ENCODE measurements at regions not wholly inside any gene's neighbourhood (a gene's known extent, or its start where the extent isn't known, plus 50 kb on each side); places are given as distances from the start of the nearest gene placed in this dataset.

GRCh38 chr7:68965351-68965750, 632.9 kb upstream of the AUTS2 start:
- Histone ChIP-seq H3K36me3 (ENCODE audit: insufficient read depth) (no peaks in the 10 kb centered on the region; the same call in 1 of the 2 replicates), H3K4me3 (no peak overlapping the region), H3K27ac (ENCODE audit: low read depth) (no peak overlapping the region), H4K20me1 (replicated peaks; ENCODE audit: insufficient read depth) (no peaks in the 10 kb centered on the region), H3K4me2 (no peak overlapping the region), H2AFZ (no peak overlapping the region), H3K4me1 (ENCODE audit: insufficient read depth) (no peaks in the 10 kb centered on the region), H3K79me2 (replicated peaks; ENCODE audit: insufficient read depth) (no peaks in the 10 kb centered on the region), H3K9me2 (ENCODE audit: insufficient read depth) (0 out of 2 replicates have a peak, but pooled peaks cover 3% of the 10 kb centered on the region), H3F3A (replicated peaks; ENCODE audit: low read depth) (no peaks in the 10 kb centered on the region), H3K27me3 (ENCODE audit: insufficient read depth) (no peaks in the 10 kb centered on the region)
- H3K27ac Mint-ChIP-seq: no peak overlapping the region
- H3K4me3 Mint-ChIP-seq: no peak overlapping the region
- H3K9me3 Mint-ChIP-seq: peaks cover 92% of the 10 kb centered on the region
- TF ChIP-seq, protein P1, sequence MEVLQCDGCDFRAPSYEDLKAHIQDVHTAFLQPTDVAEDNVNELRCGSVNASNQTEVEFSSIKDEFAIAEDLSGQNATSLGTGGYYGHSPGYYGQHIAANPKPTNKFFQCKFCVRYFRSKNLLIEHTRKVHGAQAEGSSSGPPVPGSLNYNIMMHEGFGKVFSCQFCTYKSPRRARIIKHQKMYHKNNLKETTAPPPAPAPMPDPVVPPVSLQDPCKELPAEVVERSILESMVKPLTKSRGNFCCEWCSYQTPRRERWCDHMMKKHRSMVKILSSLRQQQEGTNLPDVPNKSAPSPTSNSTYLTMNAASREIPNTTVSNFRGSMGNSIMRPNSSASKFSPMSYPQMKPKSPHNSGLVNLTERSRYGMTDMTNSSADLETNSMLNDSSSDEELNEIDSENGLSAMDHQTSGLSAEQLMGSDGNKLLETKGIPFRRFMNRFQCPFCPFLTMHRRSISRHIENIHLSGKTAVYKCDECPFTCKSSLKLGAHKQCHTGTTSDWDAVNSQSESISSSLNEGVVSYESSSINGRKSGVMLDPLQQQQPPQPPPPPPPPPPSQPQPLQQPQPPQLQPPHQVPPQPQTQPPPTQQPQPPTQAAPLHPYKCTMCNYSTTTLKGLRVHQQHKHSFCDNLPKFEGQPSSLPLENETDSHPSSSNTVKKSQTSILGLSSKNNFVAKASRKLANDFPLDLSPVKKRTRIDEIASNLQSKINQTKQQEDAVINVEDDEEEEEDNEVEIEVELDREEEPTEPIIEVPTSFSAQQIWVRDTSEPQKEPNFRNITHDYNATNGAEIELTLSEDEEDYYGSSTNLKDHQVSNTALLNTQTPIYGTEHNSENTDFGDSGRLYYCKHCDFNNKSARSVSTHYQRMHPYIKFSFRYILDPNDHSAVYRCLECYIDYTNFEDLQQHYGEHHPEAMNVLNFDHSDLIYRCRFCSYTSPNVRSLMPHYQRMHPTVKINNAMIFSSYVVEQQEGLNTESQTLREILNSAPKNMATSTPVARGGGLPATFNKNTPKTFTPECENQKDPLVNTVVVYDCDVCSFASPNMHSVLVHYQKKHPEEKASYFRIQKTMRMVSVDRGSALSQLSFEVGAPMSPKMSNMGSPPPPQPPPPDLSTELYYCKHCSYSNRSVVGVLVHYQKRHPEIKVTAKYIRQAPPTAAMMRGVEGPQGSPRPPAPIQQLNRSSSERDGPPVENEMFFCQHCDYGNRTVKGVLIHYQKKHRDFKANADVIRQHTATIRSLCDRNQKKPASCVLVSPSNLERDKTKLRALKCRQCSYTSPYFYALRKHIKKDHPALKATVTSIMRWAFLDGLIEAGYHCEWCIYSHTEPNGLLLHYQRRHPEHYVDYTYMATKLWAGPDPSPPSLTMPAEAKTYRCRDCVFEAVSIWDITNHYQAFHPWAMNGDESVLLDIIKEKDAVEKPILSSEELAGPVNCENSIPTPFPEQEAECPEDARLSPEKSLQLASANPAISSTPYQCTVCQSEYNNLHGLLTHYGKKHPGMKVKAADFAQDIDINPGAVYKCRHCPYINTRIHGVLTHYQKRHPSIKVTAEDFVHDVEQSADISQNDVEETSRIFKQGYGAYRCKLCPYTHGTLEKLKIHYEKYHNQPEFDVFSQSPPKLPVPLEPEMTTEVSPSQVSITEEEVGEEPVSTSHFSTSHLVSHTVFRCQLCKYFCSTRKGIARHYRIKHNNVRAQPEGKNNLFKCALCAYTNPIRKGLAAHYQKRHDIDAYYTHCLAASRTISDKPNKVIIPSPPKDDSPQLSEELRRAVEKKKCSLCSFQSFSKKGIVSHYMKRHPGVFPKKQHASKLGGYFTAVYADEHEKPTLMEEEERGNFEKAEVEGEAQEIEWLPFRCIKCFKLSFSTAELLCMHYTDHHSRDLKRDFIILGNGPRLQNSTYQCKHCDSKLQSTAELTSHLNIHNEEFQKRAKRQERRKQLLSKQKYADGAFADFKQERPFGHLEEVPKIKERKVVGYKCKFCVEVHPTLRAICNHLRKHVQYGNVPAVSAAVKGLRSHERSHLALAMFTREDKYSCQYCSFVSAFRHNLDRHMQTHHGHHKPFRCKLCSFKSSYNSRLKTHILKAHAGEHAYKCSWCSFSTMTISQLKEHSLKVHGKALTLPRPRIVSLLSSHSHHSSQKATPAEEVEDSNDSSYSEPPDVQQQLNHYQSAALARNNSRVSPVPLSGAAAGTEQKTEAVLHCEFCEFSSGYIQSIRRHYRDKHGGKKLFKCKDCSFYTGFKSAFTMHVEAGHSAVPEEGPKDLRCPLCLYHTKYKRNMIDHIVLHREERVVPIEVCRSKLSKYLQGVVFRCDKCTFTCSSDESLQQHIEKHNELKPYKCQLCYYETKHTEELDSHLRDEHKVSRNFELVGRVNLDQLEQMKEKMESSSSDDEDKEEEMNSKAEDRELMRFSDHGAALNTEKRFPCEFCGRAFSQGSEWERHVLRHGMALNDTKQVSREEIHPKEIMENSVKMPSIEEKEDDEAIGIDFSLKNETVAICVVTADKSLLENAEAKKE (CRISPR knock-in tag; IDR thresholded peaks at IDR 0.05): no peak
- TF ChIP-seq EZH2 (IDR thresholded peaks at IDR 0.05; ENCODE audit: low read depth, unreplicated experiment) (no peak), POLR2AphosphoS5 (IDR thresholded peaks at IDR 0.05; ENCODE audit: low read depth) (no peak), NANOG (IDR thresholded peaks at IDR 0.05; ENCODE audit: borderline replicate concordance) (no peak), ZNF331 (CRISPR knock-in tag; IDR thresholded peaks at IDR 0.05; ENCODE audit: low read depth) (no peak), EZH2phosphoT487 (IDR thresholded peaks at IDR 0.05; ENCODE audit: unreplicated experiment) (no peak), ZNF114 (CRISPR knock-in tag; IDR thresholded peaks at IDR 0.05) (no peak), CTCF (conservative IDR thresholded peaks at IDR 0.05; ENCODE audit: low read depth in 2 of 2) (no peak), CREB1 (CRISPR knock-in tag; IDR thresholded peaks at IDR 0.05; ENCODE audit: low read depth) (no peak), JUNB (IDR thresholded peaks at IDR 0.05; ENCODE audit: unreplicated experiment) (no peak), REST (IDR thresholded peaks at IDR 0.05; ENCODE audit: unreplicated experiment) (no peak)
- peaks cover 19% of the 10 kb centered on the region for H3K36me3 Mint-ChIP-seq (ENCODE audit: low read depth)
- peaks cover 5% of the 10 kb centered on the region for H3K27me3 Mint-ChIP-seq (ENCODE audit: insufficient read depth, low read depth, poor library complexity)
- no peak for ATAC-seq
- DNase-seq (ENCODE audit: low spot score): no peak
- H3K4me1 Mint-ChIP-seq: no peaks in the 10 kb centered on the region
